ENCODE measurements at regions not wholly inside any gene's neighbourhood (a gene's known extent, or its start where the extent isn't known, plus 50 kb on each side); places are given as distances from the start of the nearest gene placed in this dataset.

GRCh38 chr6:4638641-4639040 lies 137.6 kb upstream of the CDYL start:
- FAIRE-seq (no peak), DNase-seq (ENCODE audit: low read depth, low spot score) (no peak)
- no peaks in the 10 kb centered on the region for H3K79me2 ChIP-seq (ENCODE audit: control insufficient read depth, insufficient read depth, low read length)
- no peak overlapping the region for H2AFZ ChIP-seq (ENCODE audit: low read depth, low read length)
- H3K4me1 ChIP-seq (ENCODE audit: control insufficient read depth, extremely low read depth, insufficient read depth, low read length): peaks cover 11% of the 10 kb centered on the region
- no peak overlapping the region for H3K4me2 ChIP-seq (ENCODE audit: insufficient read depth, low read length)
- no peaks in the 10 kb centered on the region for H4K20me1 ChIP-seq (replicated peaks; ENCODE audit: control insufficient read depth, extremely low read depth, insufficient read depth, low read length)
- H3K36me3 ChIP-seq (ENCODE audit: control insufficient read depth in 2 of 2, extremely low read depth in 1 of 2, insufficient read depth in 2 of 2, low read length in 2 of 2): no peaks in the 10 kb centered on the region
- POLR2A ChIA-PET: no interaction called here
- no peaks in the 10 kb centered on the region for H3K9me1 ChIP-seq (replicated peaks; ENCODE audit: control insufficient read depth, extremely low read depth, insufficient read depth, low read length)
- intact Hi-C loops (cut with micrococcal nuclease) (no loop called here), dilution Hi-C loops (cut with MboI; ENCODE audit: extremely low pct_ligation_motif_present, low sequenced_read_pairs) (no loop called here)
- no peaks in the 10 kb centered on the region for H3K27me3 ChIP-seq (ENCODE audit: control insufficient read depth in 2 of 2, insufficient read depth in 2 of 2, low read length in 2 of 2)
- no TSS peak for BruUV-seq (replicated peaks)
- TF ChIP-seq EZH2 (IDR thresholded peaks at IDR 0.05; ENCODE audit: borderline replicate concordance, low read depth, low read length, severe bottlenecking) (no peak), MYC (IDR thresholded peaks at IDR 0.05; ENCODE audit: low read depth, low read length) (no peak), JUN (IDR thresholded peaks at IDR 0.05; ENCODE audit: borderline replicate concordance, insufficient read depth, insufficient read length, low read depth) (no peak), GATA2 (IDR thresholded peaks at IDR 0.05; ENCODE audit: insufficient read depth, insufficient read length, low read depth, low read length) (no peak), FOS (IDR thresholded peaks at IDR 0.05; ENCODE audit: borderline replicate concordance, insufficient read depth, low read length) (no peak), CTCF (IDR thresholded peaks at IDR 0.05; ENCODE audit: extremely low read depth in 1 of 2, insufficient read depth in 1 of 2, low read depth in 1 of 2, low read length in 2 of 2) (no peak), MAX (IDR thresholded peaks at IDR 0.05; ENCODE audit: insufficient read depth, insufficient read length) (no peak)
- no peaks in the 10 kb centered on the region for H3K9me3 ChIP-seq (replicated peaks; ENCODE audit: control insufficient read depth, insufficient read depth, low read length)
- H3K27ac ChIP-seq (ENCODE audit: insufficient read depth, low read depth, low read length): no peak overlapping the region
- no peak overlapping the region for H3K4me3 ChIP-seq (replicated peaks in 1 of 3; ENCODE audit: insufficient read depth in 1 of 3, low read depth in 1 of 3, low read length in 3 of 3)
- no peak overlapping the region for H3K9ac ChIP-seq (replicated peaks; ENCODE audit: extremely low read depth, insufficient read depth, low read length)
- CTCF ChIA-PET: no interaction called here
